HG03097 (cell line): ENCODE measurements at regions not wholly inside any gene's neighbourhood (a gene's known extent, or its start where the extent isn't known, plus 50 kb on each side); places are given as distances from the start of the nearest gene placed in this dataset.
"Not testable (repeated sequence)": the region's sequence is repeated elsewhere in the genome, so short reads cannot be mapped to it uniquely, and the experiment has no call there.

Experiments used
- ATAC-seq: cut with Tn5 transposase; IDR thresholded peaks from one replicate; pipeline ENCODE4 v1.9.1; 2021; ENCODE audit not compliant: unreplicated experiment, low FRiP score

GRCh38 chr9:21688108-21689102 lies 114.0 kb upstream of the MTAP start:
- ATAC-seq, result no peak

DNA sequence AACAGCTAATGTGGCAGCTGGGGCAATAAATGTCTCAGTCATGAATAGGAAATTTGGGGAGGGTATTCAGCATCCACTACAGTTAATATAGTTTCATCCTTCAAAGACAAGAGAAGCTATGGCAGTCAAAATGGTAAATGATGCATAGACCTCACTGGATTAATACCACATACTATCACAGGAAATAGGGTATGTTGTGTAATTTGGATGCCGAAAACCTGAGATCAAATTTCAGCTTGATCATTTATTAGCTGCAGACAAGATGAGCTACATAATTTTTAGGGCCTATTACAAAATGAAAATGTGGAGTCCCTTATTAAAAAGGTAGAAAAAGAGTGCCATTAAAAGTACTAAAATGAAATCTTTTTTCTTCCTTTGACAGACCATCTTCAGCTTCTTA lies 112.6 kb upstream of the MTAP start:
- no peak for ATAC-seq

DNA sequence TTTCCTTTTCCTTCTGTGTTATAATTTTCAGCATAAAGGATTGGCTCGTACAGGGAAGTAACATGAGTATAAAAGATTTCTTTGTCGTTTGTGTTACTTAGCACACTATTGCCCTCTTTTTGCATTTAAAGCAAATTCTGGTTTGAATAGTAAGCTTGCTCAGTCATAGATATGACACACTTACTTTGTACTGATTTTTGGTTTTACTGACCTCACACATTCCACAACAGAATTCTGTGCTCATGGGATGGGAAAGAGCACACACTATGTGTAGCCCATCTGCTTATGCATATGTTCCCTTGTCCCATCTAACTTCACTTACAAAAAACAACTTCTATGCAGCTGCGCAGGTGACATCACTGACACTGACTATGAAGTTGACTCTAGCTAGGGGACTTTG lies 111.9 kb upstream of the MTAP start:
- ATAC-seq, result no peak

- no peak for ATAC-seq
These were observed 110.0 kb upstream of the MTAP start for GRCh38 chr9:21692390-21692789.

- ATAC-seq, result no peak
These were observed 108.0 kb upstream of the MTAP start for GRCh38 chr9:21694424-21694823.

- no peak for ATAC-seq
These were observed 107.0 kb upstream of the MTAP start for GRCh38 chr9:21695443-21695842.

DNA sequence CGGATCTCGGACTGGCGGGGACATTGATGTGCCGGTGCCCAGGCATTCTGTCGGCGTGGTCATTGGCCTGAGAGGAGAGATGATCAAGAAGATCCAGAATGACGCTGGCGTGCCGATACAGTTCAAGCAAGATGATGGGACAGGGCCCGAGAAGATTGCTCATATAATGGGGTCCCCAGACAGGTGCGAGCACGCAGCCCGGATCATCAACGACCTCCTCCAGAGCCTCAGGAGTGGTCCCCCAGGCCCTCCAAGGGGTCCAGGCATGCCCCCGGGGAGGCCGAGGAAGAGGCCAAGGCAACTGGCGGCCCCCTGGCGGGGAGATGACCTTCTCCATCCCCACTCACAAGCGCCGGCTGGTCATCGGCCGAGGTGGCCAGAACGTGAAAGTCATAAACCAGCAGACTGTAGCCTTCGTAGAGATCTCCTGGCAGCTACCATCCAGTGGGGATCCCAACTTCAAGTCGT lies 106.5 kb upstream of the MTAP start:
- no peak for ATAC-seq

DNA sequence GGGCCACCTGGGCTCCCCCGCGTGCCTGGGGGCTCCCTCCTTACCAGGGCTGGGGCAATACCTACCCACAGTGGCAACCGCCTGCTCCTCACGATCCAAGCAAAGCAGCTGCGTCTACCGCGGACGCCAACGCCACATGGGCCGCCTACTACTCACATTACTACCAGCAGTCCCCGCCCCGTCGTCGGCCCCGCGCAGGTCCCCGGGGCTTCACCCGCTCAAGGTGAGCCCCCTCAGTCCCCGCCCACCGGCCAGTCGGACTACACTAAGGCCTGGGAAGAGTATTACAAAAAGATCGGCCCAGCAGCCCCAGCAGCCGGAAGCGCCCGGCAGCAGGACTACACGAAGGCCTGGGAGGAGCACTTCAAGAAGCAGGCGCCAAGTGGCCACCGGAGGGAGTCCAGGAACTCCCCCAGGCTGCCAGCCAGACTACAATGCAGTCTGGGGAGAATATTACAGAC lies 106.0 kb upstream of the MTAP start:
- no peak for ATAC-seq

DNA sequence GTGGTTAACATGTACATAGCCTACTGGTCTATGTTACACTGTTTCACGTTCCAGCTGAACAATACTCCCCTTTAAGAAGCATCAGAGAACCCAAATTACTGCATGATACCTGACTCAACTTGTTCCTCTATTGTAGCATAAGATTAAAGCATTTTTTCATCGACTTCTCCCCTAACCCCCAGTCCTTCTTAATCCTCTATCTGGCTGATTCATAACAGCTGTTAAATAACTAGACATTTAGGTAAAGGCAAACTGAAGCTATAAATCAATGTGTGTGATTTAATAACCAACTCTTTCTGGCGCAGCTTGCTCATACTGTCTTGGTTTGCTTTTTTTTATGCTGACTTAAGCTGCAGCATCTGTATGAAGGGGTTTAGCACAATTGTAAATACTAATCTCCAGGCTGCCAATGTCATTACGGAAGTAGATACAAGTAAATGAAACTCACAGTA lies 94.2 kb upstream of the MTAP start:
- ATAC-seq, result no peak

DNA sequence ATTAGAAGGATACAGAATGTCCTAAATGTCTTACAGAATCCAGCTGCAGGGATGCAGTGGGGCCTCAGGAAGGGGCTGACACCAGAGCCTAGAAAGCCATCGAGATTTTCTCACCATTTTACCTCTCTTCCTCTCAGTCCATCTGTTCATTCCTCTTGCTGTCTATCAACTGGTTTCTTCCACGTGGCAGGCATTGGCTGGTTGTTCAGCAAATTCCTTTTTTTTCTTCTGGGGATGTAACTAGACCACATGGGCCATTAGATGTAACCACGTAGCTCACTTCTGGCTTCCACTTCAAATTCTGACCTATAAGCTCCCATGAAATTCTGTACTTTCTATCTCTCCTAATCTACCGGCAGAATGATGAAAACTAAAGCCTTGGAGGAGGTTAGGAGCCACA lies 93.6 kb upstream of the MTAP start:
- no peak for ATAC-seq

DNA sequence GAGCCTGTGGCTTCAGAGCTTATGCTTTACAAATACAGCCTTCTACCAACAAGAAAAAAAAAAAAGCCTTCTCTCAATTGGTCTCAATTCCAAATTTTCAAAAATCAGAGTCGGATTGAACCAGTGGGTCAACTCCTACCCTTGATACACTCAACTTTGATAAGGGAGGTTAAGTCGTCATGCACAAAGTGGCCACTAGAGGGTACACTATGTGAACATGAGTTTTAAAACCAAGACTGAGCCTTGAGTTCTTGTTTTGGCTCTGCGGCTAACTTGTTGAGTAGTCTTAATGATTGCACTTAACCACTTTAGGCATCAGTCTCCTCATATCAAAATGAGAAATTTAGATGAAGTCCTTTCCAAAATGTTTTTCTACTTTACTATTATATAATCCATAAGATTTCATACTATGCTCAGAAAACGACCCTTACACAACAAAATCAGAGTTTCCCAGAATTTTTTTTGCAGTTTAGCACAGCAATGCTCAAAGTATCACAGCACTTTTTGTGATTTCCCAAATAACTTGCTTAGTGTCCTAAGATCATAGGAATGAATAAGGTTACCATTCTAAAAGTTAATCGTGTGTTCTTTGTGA lies 92.9 kb upstream of the MTAP start:
- ATAC-seq, result no peak

DNA sequence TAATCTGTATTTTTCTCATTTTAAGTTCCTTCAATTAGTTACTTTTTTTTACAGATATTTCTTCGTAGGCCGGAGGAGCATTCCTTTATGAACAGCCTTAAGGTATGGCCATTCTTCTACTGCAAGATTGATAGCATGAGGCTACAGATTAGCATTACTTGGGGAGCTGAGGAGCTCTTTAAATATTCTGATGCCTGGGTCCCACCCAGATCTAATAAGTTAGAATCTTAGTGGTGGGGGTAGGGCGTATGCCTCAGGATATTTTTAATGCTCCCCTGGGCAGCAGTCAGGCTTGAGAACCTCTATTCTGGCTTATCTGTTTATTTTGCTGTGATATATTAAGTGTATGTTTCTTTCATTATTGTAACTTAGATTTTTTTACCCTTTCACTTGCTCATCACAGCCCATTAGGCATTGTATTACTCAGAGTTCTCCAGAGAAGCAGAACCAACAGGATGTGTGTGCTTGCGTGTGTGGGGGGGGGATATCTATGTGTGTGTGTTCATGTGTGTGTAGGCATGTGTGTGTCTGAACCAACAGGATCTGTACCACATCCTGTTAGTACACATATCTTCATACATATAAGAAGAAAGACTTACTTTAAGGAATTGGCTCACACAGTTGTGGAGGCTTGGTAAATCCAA lies 91.8 kb upstream of the MTAP start:
- ATAC-seq, result no peak

DNA sequence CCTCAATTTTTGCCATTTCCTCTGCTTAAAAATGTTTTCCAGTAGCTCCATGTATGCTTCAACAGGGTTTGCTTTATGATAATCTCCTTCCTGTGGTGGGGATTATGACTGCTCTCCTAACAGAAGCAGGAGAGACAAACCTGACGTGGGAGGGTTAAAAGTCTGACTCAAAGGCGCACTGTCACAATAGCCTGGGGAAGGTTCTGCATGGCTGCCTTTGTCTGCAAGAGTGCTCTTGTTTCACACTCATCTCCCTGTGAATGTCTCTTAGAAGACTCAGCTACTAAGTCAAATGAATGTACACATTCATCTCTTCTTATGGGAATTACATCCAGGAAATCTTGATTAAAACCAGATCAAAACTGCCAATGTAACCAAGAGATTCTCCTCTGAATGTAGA lies 90.9 kb upstream of the MTAP start:
- ATAC-seq, result no peak

- ATAC-seq, result no peak
These were observed 87.0 kb upstream of the MTAP start for GRCh38 chr9:21715408-21715807.

DNA sequence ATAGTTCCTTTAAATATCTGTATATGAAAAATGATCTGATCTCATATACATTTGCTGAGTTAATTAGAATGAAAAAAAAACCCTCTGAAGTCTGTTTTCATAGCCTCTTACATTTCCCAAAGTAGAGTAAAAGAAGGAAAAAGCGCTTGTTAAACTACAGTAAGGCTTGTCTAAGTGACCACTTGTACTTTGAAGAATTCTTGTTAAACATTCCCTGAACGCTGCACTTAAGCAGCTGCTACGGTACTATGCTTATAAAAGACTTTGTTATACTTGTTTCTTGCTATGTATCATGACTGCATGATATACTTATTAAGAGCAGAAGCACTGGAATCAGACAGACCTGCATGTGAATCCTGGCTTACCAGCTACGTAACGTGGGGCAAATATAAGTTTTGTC lies 81.7 kb upstream of the MTAP start:
- ATAC-seq, result no peak

- ATAC-seq, result not testable (repeated sequence)
These were observed 75.0 kb upstream of the MTAP start for GRCh38 chr9:21727411-21727810.

DNA sequence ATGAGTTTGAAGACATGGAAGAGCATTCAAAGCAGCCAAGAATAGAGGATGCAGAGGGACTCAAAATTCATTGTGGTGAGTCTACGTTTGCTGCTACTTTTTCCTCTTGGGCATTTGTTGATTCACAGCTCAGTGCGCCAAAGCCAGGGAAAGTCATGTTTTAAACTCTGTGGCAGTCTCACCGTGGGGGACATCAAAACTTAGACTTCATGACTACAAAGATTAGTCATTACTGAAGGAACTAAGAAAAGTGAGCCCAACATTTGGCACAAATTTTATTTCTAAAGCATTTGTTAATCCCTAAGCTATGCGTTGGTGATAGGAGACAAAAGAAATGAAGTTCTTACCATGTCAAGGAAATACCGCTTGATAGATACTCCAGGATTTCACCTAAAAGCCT lies 73.7 kb upstream of the MTAP start:
- ATAC-seq, result no peak

DNA sequence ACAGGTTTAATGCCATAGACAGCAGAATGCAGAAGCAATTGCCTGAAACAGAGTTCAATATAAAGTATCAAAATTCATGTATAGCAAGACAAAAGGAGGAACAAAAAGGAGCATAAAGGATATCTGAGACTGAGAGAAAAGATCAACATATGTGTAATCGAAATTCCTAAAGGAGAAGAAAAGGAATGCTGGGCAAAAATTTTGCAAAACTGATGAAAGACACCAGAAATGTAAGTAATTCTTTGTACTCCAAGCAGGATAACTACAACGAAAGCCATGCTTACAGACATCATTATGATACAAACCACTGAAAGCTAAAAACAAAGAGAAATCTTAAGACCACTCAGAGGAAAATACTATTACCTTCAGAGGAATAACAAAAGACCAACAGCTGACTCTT lies 72.8 kb upstream of the MTAP start:
- no peak for ATAC-seq

DNA sequence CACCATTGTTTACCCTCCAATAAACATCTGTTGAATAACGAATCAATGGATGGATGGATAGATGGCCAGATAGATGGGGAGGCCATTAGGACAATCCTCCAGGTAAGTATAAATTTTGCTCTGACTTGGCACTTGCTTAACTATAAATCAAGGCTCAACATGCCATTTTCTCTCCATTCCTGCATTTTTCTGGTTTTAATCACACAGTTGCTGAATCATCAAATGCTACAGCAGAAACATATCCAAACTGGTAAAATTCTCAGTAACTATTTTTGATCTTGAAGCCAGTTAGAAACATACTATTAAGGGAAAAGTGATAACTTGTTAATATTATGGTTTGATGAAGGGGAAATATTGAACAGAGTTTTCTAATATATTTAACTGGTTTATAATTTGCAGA lies 71.5 kb upstream of the MTAP start:
- no peak for ATAC-seq

DNA sequence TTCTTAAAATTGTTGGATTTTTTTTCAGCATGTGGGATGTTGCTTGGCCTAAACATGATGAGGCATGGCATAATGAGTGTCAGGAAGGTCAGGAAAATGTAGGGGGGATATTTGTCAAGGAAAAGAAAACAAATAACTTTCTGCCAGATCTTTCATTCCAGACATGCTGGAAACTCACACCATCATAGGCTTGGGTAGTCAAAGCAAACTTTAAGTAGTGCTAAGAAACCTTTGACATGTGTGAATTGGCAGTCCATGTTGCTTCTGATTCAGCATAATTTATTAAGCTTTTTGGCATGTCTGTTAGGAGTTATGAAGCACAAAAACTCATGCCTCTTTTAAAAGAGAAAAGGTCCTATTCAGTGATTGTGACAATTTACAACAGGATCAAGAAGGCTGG lies 61.3 kb upstream of the MTAP start:
- ATAC-seq, result no peak

DNA sequence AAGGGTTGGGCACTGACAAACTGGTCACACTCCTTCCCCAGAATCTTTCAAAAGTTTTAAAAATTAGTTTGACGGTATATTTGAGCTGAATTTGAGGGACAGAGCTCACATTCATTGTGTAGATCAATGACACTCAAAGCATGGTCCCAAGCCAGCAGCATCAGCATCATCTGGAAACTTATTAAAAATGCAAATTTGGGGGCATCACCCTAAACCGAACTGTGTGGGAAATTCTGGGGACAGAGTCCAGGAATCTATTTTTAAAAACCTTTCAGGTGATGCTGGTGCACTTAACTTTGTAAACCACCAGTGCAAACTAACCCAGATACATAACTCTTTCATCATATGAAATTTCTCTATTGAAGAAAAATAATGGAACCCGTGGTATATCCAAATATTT lies 58.1 kb upstream of the MTAP start:
- ATAC-seq, result no peak
